ENCODE measurements at regions not wholly inside any gene's neighbourhood (a gene's known extent, or its start where the extent isn't known, plus 50 kb on each side); places are given as distances from the start of the nearest gene placed in this dataset.

GRCh38 chr12:72723732-72724131 is 451.6 kb downstream of the TRHDE start:
- Histone ChIP-seq H2AFZ (ENCODE audit: low read depth, low read length) (no peak overlapping the region), H3K9me2 (ENCODE audit: insufficient read depth, low read length) (no peaks in the 10 kb centered on the region), H3K4me3 (ENCODE audit: low read length) (no peak overlapping the region), H3K9me3 (ENCODE audit: low read length) (no peaks in the 10 kb centered on the region), H3K4me2 (ENCODE audit: low read length) (no peak overlapping the region), H3K9ac (ENCODE audit: low read length) (no peak overlapping the region), H3K27me3 (ENCODE audit: insufficient read depth, low read depth, low read length) (no peaks in the 10 kb centered on the region), H3K27ac (ENCODE audit: low read length) (no peak overlapping the region), H3K79me2 (replicated peaks; ENCODE audit: insufficient read depth, low read length) (no peaks in the 10 kb centered on the region), H3F3A (ENCODE audit: insufficient read depth, low read length, poor library complexity, severe bottlenecking) (no peaks in the 10 kb centered on the region), H4K20me1 (ENCODE audit: insufficient read depth) (no peaks in the 10 kb centered on the region), H3K36me3 (ENCODE audit: insufficient read depth, low read length) (no peaks in the 10 kb centered on the region)
- TF ChIP-seq REST (IDR thresholded peaks at IDR 0.05; ENCODE audit: borderline replicate concordance) = no peak
- no peak for TF ChIP-seq EP300 (conservative IDR thresholded peaks at IDR 0.05; ENCODE audit: poor library complexity, severe bottlenecking)
- no peak for TF ChIP-seq POLR2AphosphoS5 (IDR thresholded peaks at IDR 0.05)
- no peak for TF ChIP-seq TAF1 (IDR thresholded peaks at IDR 0.05; ENCODE audit: low read depth)
- no peak for TF ChIP-seq RAD21 (conservative IDR thresholded peaks at IDR 0.05)
- TF ChIP-seq MXI1 (conservative IDR thresholded peaks at IDR 0.05; ENCODE audit: poor library complexity, severe bottlenecking) = no peak
- TF ChIP-seq CTCF (IDR thresholded peaks at IDR 0.05; ENCODE audit: poor library complexity, severe bottlenecking) = no peak
- TF ChIP-seq EZH2 (IDR thresholded peaks at IDR 0.05; ENCODE audit: borderline replicate concordance, insufficient read depth, low read length, poor library complexity, severe bottlenecking) = no peak
- no peak for TF ChIP-seq SMC3 (conservative IDR thresholded peaks at IDR 0.05; ENCODE audit: poor library complexity)

GRCh38 chr12:72729451-72730010 is 457.4 kb downstream of the TRHDE start:
- H3K36me3 ChIP-seq (ENCODE audit: insufficient read depth, low read length) = no peaks in the 10 kb centered on the region
- H3K9ac ChIP-seq (ENCODE audit: low read length) = no peak overlapping the region
- no peaks in the 10 kb centered on the region for H3K27me3 ChIP-seq (ENCODE audit: insufficient read depth, low read depth, low read length)
- no peak overlapping the region for H3K27ac ChIP-seq (ENCODE audit: low read length)
- no peaks in the 10 kb centered on the region for H3K9me2 ChIP-seq (ENCODE audit: insufficient read depth, low read length)
- no peaks in the 10 kb centered on the region for H3K9me3 ChIP-seq (ENCODE audit: low read length)
- no peaks in the 10 kb centered on the region for H4K20me1 ChIP-seq (ENCODE audit: insufficient read depth)
- H2AFZ ChIP-seq (ENCODE audit: low read depth, low read length) = no peak overlapping the region
- H3K79me2 ChIP-seq (replicated peaks; ENCODE audit: insufficient read depth, low read length) = no peaks in the 10 kb centered on the region
- H3K4me3 ChIP-seq (ENCODE audit: low read length) = no peak overlapping the region
- TF ChIP-seq TAF1 (IDR thresholded peaks at IDR 0.05; ENCODE audit: low read depth) (no peak), EZH2 (IDR thresholded peaks at IDR 0.05; ENCODE audit: borderline replicate concordance, insufficient read depth, low read length, poor library complexity, severe bottlenecking) (no peak), RAD21 (conservative IDR thresholded peaks at IDR 0.05) (no peak), EP300 (conservative IDR thresholded peaks at IDR 0.05; ENCODE audit: poor library complexity, severe bottlenecking) (no peak), MXI1 (conservative IDR thresholded peaks at IDR 0.05; ENCODE audit: poor library complexity, severe bottlenecking) (no peak), CTCF (IDR thresholded peaks at IDR 0.05; ENCODE audit: poor library complexity, severe bottlenecking) (no peak), REST (IDR thresholded peaks at IDR 0.05; ENCODE audit: borderline replicate concordance) (no peak), SMC3 (conservative IDR thresholded peaks at IDR 0.05; ENCODE audit: poor library complexity) (no peak), POLR2AphosphoS5 (IDR thresholded peaks at IDR 0.05) (no peak)
- H3K4me2 ChIP-seq (ENCODE audit: low read length) = no peak overlapping the region
- H3F3A ChIP-seq (ENCODE audit: insufficient read depth, low read length, poor library complexity, severe bottlenecking) = no peaks in the 10 kb centered on the region

Measured in neural cell (in vitro differentiated cells).